NCI-H460 (cell line): ENCODE measurements at regions not wholly inside any gene's neighbourhood (a gene's known extent, or its start where the extent isn't known, plus 50 kb on each side); places are given as distances from the start of the nearest gene placed in this dataset.

ENCODE experiments used
- DNase-seq: peaks from one replicate; pipeline ENCODE4 v3.0.0-alpha.2; 2016; ENCODE audit warnings: low read depth; ENCODE audit errors: extremely low read depth

- no peak for DNase-seq
Measured at GRCh38 chr12:127178463-127178862, 1088.5 kb upstream of the TMEM132C start.

GRCh38 chr12:127179176-127179575 is 1087.8 kb upstream of the TMEM132C start:
- no peak for DNase-seq

- DNase-seq, result no peak
Measured at GRCh38 chr12:127182018-127182417, 1085.0 kb upstream of the TMEM132C start.

DNA sequence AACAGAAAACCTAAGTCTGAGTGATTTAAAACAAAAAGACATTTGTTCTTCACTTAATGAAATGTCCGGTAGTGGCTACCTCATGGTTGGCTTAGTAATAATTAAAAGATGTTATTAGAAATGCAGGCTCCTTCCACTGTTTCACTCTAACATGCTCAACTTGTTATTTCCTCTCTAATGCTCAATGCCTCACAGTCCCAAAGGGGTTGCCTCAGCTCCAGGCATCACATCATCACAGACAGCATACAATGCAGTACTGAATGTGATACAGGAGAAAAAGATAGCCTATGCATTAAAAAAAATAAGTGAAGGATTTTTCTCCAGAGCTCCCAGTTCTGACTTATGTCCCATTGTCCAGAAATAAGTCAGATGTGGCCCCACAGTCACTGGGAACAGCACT is 1077.0 kb upstream of the TMEM132C start:
- DNase-seq, result no peak

- no peak for DNase-seq
Measured at GRCh38 chr12:127191129-127191528, 1075.8 kb upstream of the TMEM132C start.

GRCh38 chr12:127192391-127192790 is 1074.6 kb upstream of the TMEM132C start:
- DNase-seq, result no peak

DNA sequence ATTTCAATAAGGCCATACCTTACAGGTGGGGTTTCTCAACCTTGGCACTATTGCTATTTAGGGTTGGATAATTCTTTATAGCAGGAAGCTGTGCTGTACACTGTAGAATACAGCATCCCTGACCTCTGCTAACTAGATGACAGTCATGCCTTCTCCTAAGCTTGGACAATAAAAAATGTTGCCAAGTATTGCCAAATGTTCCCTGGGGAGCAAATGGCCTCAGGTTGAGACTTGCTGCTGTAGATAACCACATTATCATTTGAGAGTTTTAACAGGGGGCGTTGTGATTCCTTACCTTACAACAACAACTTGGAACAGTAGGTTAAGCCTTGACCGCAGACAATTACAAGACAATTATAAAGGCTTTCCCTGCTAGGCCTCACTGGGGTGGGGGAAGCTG is 1073.6 kb upstream of the TMEM132C start:
- no peak for DNase-seq

- DNase-seq, result no peak
Measured at GRCh38 chr12:127194176-127194575, 1072.8 kb upstream of the TMEM132C start.

- DNase-seq, result no peak
Measured at GRCh38 chr12:127205781-127206555, 1061.0 kb upstream of the TMEM132C start.

DNA sequence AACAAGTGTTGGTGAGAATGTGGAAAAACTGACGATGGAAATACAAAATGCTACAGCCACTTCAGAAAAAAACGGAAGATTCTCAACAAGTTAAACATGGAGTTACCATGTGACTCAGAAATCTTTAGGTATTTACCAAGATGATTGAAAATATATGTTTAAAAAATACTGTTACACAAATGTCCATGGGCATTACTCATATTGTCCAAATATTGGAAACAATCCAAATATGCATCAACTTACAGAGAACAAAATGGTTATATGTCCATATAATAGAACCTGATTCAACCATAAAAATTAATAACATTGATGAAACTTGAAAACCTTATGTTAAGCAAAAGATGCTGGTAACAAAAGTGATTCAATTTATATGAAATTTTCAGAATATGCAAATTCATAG is 1057.7 kb upstream of the TMEM132C start:
- DNase-seq, result no peak

DNA sequence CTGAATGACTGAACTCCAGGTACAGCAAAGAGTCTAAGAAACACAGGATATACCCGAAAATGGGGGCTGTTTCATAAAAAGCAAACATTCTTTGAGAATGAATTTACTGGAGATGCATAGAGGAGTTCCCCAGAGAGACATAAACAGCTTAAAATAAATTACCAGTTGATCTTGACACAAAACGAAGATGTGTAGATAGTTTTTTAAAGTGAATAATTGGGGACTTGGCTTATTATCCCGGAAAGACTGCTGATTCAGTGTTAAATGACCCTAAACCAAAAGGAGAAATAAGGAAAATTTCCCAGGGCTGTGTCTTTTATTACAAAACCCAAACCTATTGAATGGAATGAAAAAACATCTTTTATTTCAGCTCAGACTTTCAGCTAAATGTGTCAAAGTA is 1052.8 kb upstream of the TMEM132C start:
- DNase-seq, result no peak

DNA sequence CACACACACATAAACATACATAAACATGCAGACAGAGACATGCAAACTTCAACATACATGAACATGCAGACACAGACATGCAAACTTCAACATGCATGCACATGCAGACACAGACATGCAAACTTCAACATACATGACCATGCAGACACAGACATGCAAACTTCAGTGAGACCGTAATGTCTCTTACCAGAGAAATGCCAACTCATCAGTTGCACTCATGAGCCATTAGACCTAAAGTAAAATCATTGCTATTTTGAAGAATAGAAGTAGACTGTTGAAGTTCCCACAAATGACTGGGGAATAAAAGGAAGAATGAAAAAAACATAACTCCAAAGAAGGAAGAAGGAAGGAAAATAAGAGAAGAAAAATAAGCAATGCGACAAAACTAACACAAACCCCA is 1044.0 kb upstream of the TMEM132C start:
- no peak for DNase-seq

- no peak for DNase-seq
Measured at GRCh38 chr12:127223731-127224130, 1043.2 kb upstream of the TMEM132C start.

- DNase-seq, result no peak
Measured at GRCh38 chr12:127230843-127231260, 1036.1 kb upstream of the TMEM132C start.

GRCh38 chr12:127231371-127231770 is 1035.6 kb upstream of the TMEM132C start:
- DNase-seq, result no peak

GRCh38 chr12:127233016-127233415 is 1034.0 kb upstream of the TMEM132C start:
- no peak for DNase-seq

- no peak for DNase-seq
Measured at GRCh38 chr12:127235761-127236160, 1031.2 kb upstream of the TMEM132C start.

DNA sequence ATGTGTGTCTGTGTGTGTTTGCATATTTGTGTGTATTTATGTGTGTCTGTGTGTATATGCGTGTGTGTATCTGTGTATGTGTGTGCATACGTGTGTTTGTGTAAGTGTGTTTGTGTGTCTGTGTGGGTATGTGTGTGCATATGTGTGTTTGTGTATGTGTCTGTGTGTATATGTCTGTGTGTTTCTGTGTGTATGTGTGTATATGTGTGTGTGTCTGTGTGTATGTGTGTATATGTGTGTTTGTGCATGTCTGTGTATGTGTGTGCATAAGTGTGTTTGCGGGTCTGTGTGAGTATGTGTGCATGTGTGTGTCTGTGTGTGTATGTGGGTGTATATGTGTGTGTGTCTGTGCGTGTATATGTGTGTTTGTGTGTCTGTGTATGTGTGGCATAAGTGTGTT is 1030.5 kb upstream of the TMEM132C start:
- DNase-seq, result no peak

- no peak for DNase-seq
Measured at GRCh38 chr12:127237151-127237550, 1029.8 kb upstream of the TMEM132C start.

DNA sequence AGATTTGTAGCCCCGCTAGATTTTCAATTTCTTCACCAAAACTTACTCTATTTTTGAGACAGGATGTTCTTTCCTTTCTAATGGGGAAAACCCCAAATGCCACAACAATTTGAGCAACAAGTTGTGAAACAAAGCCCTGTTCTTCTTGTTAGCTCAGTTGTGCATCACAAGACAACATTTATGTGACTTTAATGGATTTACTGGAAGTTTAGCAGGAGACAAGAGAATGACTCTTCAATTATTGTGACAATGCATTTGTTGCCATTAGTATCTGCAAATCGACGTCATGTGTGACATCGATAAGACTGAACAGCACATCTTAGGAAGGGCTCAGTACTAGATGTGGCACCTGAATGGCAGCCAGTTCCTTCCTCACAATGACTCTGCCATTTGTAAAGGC is 1028.9 kb upstream of the TMEM132C start:
- no peak for DNase-seq

- no peak for DNase-seq
Measured at GRCh38 chr12:127239781-127240180, 1027.2 kb upstream of the TMEM132C start.

GRCh38 chr12:127240249-127240929 is 1026.6 kb upstream of the TMEM132C start:
- DNase-seq, result no peak
